ENCODE measurements at regions not wholly inside any gene's neighbourhood (a gene's known extent, or its start where the extent isn't known, plus 50 kb on each side); places are given as distances from the start of the nearest gene placed in this dataset.
A peak's percentile ranks its signal among the peaks of the same experiment; 100 is the strongest.

DNA sequence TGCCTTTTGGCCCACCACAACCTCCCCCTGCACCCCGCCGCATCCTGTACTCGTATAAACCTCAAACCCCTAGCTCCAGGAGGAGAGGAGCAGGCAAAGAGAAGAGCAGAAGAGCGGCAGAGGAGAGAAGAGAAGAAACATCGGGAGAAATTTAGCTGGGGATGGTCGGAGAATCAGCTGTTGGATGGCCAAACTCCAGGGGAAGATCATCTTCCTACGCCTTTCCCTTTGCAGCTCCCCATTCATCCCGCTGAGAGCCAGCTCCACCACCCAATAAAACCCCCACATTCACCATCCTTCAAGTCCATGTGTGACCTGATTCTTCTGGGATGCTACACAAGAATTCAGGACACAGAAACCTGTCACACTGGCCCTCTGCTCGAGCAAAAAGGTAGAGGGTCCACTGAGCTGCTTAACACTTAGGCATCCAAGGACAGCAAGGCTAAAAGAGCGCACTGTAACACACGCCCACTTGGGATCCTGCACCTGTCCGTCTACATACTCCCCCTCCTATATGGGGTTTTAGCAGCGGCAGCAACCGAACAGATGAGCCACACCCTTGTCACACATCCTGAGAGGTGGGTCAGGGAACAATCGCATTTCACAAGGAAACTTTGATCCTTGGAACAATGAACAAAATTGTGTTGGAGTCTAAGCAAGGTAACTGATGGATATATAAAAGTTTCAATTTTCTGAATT lies 51.6 kb upstream of the MIR17HG start:
- peak; percentile 11 for DNase-seq
- no peaks in the 10 kb centered on the region for H3K4me1 ChIP-seq
- in situ Hi-C loops (cut with MboI; ENCODE audit: low pct_ligation_motif_present in 1 of 4, low pct_unique_long_range_greater_than_20kb in 1 of 4, low sequenced_read_pairs in 3 of 4): no loop called here

DNA sequence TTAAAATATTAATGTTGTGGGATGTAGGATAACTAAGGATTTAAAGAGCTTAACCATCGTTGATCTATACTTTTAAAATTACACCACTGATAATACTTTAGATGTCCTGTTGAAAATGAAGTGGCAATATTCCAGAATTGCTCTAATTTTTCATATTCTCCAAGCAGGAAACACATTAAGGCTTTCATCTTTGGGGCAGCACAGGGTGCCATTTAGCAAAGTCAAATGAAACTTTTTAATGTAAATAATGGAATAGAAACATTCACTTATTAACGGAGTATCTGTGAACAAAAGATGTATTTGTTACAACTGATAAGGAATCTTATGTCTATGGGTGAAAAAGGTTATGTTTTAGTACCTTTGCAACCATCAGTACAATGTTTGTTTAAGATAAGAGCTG lies 50.0 kb upstream of the MIR17HG start:
- Histone ChIP-seq H3K27ac (no peak overlapping the region), H3K27me3 (no peaks in the 10 kb centered on the region), H3K4me1 (no peaks in the 10 kb centered on the region), H3K36me3 (no peaks in the 10 kb centered on the region), H3K9me3 (no peaks in the 10 kb centered on the region), H3K4me3 (no peak overlapping the region)
- intact Hi-C loops (cut with DNase I; ENCODE audit: low total_unique reads): no loop called here
- in situ Hi-C loops (cut with MboI; ENCODE audit: low pct_ligation_motif_present in 1 of 4, low pct_unique_long_range_greater_than_20kb in 1 of 4, low sequenced_read_pairs in 3 of 4): no loop called here
- 20 to 37% methylated on average over 2 of the region's 2 CpGs for WGBS, 2 donors (ENCODE audit: low coverage in 1 of 2)
- TF ChIP-seq, protein P1, sequence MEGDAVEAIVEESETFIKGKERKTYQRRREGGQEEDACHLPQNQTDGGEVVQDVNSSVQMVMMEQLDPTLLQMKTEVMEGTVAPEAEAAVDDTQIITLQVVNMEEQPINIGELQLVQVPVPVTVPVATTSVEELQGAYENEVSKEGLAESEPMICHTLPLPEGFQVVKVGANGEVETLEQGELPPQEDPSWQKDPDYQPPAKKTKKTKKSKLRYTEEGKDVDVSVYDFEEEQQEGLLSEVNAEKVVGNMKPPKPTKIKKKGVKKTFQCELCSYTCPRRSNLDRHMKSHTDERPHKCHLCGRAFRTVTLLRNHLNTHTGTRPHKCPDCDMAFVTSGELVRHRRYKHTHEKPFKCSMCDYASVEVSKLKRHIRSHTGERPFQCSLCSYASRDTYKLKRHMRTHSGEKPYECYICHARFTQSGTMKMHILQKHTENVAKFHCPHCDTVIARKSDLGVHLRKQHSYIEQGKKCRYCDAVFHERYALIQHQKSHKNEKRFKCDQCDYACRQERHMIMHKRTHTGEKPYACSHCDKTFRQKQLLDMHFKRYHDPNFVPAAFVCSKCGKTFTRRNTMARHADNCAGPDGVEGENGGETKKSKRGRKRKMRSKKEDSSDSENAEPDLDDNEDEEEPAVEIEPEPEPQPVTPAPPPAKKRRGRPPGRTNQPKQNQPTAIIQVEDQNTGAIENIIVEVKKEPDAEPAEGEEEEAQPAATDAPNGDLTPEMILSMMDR (IDR thresholded peaks at IDR 0.05): no peak
- TF ChIP-seq EP300 (IDR thresholded peaks at IDR 0.05; ENCODE audit: low read depth) (no peak), POLR2AphosphoS5 (IDR thresholded peaks at IDR 0.05) (no peak), POLR2A (IDR thresholded peaks at IDR 0.05) (no peak)
- no peak for DNase-seq

More for the DNA sequence above, 51.6 kb upstream of the MIR17HG start:
- H3K9me3 ChIP-seq: no peaks in the 10 kb centered on the region
- no peak overlapping the region for H3K4me3 ChIP-seq
- H3K36me3 ChIP-seq: no peaks in the 10 kb centered on the region
- intact Hi-C loops (cut with DNase I; ENCODE audit: low total_unique reads): no loop called here
- WGBS, 2 donors (ENCODE audit: low coverage in 1 of 2): 73 to 76% methylated on average over 5 to 15 of the region's 15 CpGs
- H3K27me3 ChIP-seq: no peaks in the 10 kb centered on the region
- H3K27ac ChIP-seq: no peak overlapping the region
- no peak for TF ChIP-seq POLR2A (IDR thresholded peaks at IDR 0.05)
- no peak for TF ChIP-seq EP300 (IDR thresholded peaks at IDR 0.05; ENCODE audit: low read depth)
- TF ChIP-seq, protein P1 (IDR thresholded peaks at IDR 0.05): no peak
- TF ChIP-seq POLR2AphosphoS5 (IDR thresholded peaks at IDR 0.05): no peak

Small RNAs in the stretch of these regions (small RNA-seq; reads per million reads assigned to genes)
- gene AL445647.2: 0 reads per million in 4 donors
- 0 reads per million in 4 donors for gene BRK1P2
- 0 reads per million in 4 donors for gene RF00212
- gene RNA5SP34: 0 reads per million in 4 donors
- gene RNU6-75P: 0 reads per million in 4 donors
